ENCODE measurements at regions not wholly inside any gene's neighbourhood (a gene's known extent, or its start where the extent isn't known, plus 50 kb on each side); places are given as distances from the start of the nearest gene placed in this dataset.

GRCh38 chr20:46823753-46824152 lies 70.9 kb upstream of the EYA2 start:
- no peak for DNase-seq (ENCODE audit: low read depth)
- no peak for TF ChIP-seq CTCF (IDR thresholded peaks at IDR 0.05; ENCODE audit: low read depth, low read length, missing control alignments)
- in situ Hi-C loops (cut with HindIII; ENCODE audit: low sequenced_read_pairs): no loop called here
- H3K4me3 ChIP-seq (ENCODE audit: low read depth, low read length): no peak overlapping the region

- TF ChIP-seq CTCF (IDR thresholded peaks at IDR 0.05; ENCODE audit: low read depth, low read length, missing control alignments): no peak
- in situ Hi-C loops (cut with HindIII; ENCODE audit: low sequenced_read_pairs): no loop called here
- H3K4me3 ChIP-seq (ENCODE audit: low read depth, low read length): no peak overlapping the region
- no peak for DNase-seq (ENCODE audit: low read depth)
Measured at GRCh38 chr20:46826343-46826984, 68.2 kb upstream of the EYA2 start.

GRCh38 chr20:46827718-46828458 lies 66.8 kb upstream of the EYA2 start:
- in situ Hi-C loops (cut with HindIII; ENCODE audit: low sequenced_read_pairs): no loop called here
- H3K4me3 ChIP-seq (ENCODE audit: low read depth, low read length): no peak overlapping the region

GRCh38 chr20:46828471-46828870 lies 66.2 kb upstream of the EYA2 start:
- no peak for TF ChIP-seq CTCF (IDR thresholded peaks at IDR 0.05; ENCODE audit: low read depth, low read length, missing control alignments)
- in situ Hi-C loops (cut with HindIII; ENCODE audit: low sequenced_read_pairs): no loop called here
- DNase-seq (ENCODE audit: low read depth): peak; percentile 27
- no peak overlapping the region for H3K4me3 ChIP-seq (ENCODE audit: low read depth, low read length)

More at GRCh38 chr20:46827718-46828458, 66.8 kb upstream of the EYA2 start:
- DNase-seq (ENCODE audit: low read depth): no peak
- TF ChIP-seq CTCF (IDR thresholded peaks at IDR 0.05; ENCODE audit: low read depth, low read length, missing control alignments): no peak

GRCh38 chr20:46830886-46831632 lies 63.6 kb upstream of the EYA2 start:
- DNase-seq (ENCODE audit: low read depth): no peak
- in situ Hi-C loops (cut with HindIII; ENCODE audit: low sequenced_read_pairs): no loop called here
- H3K4me3 ChIP-seq (ENCODE audit: low read depth, low read length): no peak overlapping the region
- no peak for TF ChIP-seq CTCF (IDR thresholded peaks at IDR 0.05; ENCODE audit: low read depth, low read length, missing control alignments)

- no peak for TF ChIP-seq CTCF (IDR thresholded peaks at IDR 0.05; ENCODE audit: low read depth, low read length, missing control alignments)
- DNase-seq (ENCODE audit: low read depth): no peak
- in situ Hi-C loops (cut with HindIII; ENCODE audit: low sequenced_read_pairs): no loop called here
- H3K4me3 ChIP-seq (ENCODE audit: low read depth, low read length): no peak overlapping the region
Measured at GRCh38 chr20:46831633-46832011, 63.0 kb upstream of the EYA2 start.

Measured in astrocyte of the cerebellum (primary cell).